MCF 10A (cell line): ENCODE measurements at regions not wholly inside any gene's neighbourhood (a gene's known extent, or its start where the extent isn't known, plus 50 kb on each side); places are given as distances from the start of the nearest gene placed in this dataset.
A peak's percentile ranks its signal among the peaks of the same experiment; 100 is the strongest.

ENCODE experiments used
- BruUV-seq: library from RNA; stranded (reverse); fragments of 400-500 nt; replicated peaks from 2 replicates; lab custom pipeline; 2021; lab: Mats Ljungman, UMichigan
- CTCF ChIA-PET: fragments of 300-600 bp; sonication (Branson Sonifier 250); formaldehyde crosslinking; extraction: SDS; loops from one replicate; lab custom pipeline; 2021; ENCODE audit warnings: antibody characterized with exemption, inconsistent platforms; lab: Yijun Ruan, JAX
- POLR2A ChIA-PET: fragments of 300-600, 350-650 bp; sonication (Branson Sonifier 250); formaldehyde crosslinking; extraction: SDS; loops from one replicate; lab custom pipeline; 2020; ENCODE audit warnings: antibody characterized with exemption, inconsistent platforms; lab: Yijun Ruan, JAX
- DNase-seq: peaks from one replicate; pipeline ENCODE4 v3.0.0-alpha.2; 2018; ENCODE audit not compliant: unreplicated experiment
- H3K27ac Mint-ChIP-seq: one replicate; pipeline ENCODE4 v1.8.0; 2022; ENCODE audit warnings: mild to moderate bottlenecking, low read depth, mixed read lengths; ENCODE audit not compliant: unreplicated experiment
- H3K27me3 Mint-ChIP-seq: one replicate; pipeline ENCODE4 v1.8.0; 2022; ENCODE audit warnings: mixed read lengths; ENCODE audit not compliant: insufficient read depth, unreplicated experiment
- H3K36me3 Mint-ChIP-seq: one replicate; pipeline ENCODE4 v1.8.0; 2022; ENCODE audit warnings: mild to moderate bottlenecking, moderate library complexity, mixed read lengths; ENCODE audit not compliant: insufficient read depth, unreplicated experiment
- H3K4me1 Mint-ChIP-seq: one replicate; pipeline ENCODE4 v1.8.0; 2022; ENCODE audit warnings: mixed read lengths; ENCODE audit not compliant: insufficient read depth, unreplicated experiment
- H3K4me3 Mint-ChIP-seq: one replicate; pipeline ENCODE4 v1.8.0; 2022; ENCODE audit warnings: mild to moderate bottlenecking, moderate library complexity, mixed read lengths; ENCODE audit not compliant: unreplicated experiment
- H3K9me3 Mint-ChIP-seq: one replicate; pipeline ENCODE4 v1.8.0; 2022; ENCODE audit warnings: mixed read lengths; ENCODE audit not compliant: unreplicated experiment
- CTCF ChIP-seq: fragments of 200-600 bp; IDR thresholded peaks from one replicate; pipeline ENCODE4 v1.8.0; 2022; ENCODE audit warnings: antibody characterized with exemption, mild to moderate bottlenecking; ENCODE audit not compliant: unreplicated experiment
- intact Hi-C: fragments of 100-400 bp; cut with micrococcal nuclease; formaldehyde crosslinking; loops from 2 replicates; pipeline ENCODE4 v1.14.1; 2022

GRCh38 chr1:82121421-82121820 is 320.7 kb downstream of the ADGRL2 start:
- Mint-ChIP-seq H3K27me3 (no peaks in the 10 kb centered on the region), H3K36me3 (no peaks in the 10 kb centered on the region), H3K9me3 (no peaks in the 10 kb centered on the region), H3K27ac (no peak overlapping the region), H3K4me1 (no peaks in the 10 kb centered on the region), H3K4me3 (no peak overlapping the region)
- no TSS peak for BruUV-seq
- POLR2A ChIA-PET, result no interaction called here
- no peak for TF ChIP-seq CTCF
- CTCF ChIA-PET, result no interaction called here
- intact Hi-C loops, result no loop called here
- no peak for DNase-seq

GRCh38 chr1:82116105-82116504 is 315.4 kb downstream of the ADGRL2 start:
- Mint-ChIP-seq H3K4me3 (no peak overlapping the region), H3K9me3 (no peaks in the 10 kb centered on the region), H3K4me1 (no peaks in the 10 kb centered on the region), H3K27ac (no peak overlapping the region), H3K36me3 (no peaks in the 10 kb centered on the region), H3K27me3 (no peaks in the 10 kb centered on the region)
- BruUV-seq, result no TSS peak
- no peak for TF ChIP-seq CTCF
- ChIA-PET POLR2A (no interaction called here), CTCF (interaction anchor here (0.6 to 0.7 kb wide), 2 partner anchors 168 to 1343 kb away, joined by 3 to 6 read pairs; no protein-coding TSS in a partner anchor)
- DNase-seq, result no peak
- intact Hi-C loops, result no loop called here

GRCh38 chr1:82114887-82115286 is 314.2 kb downstream of the ADGRL2 start:
- DNase-seq, result no peak
- BruUV-seq, result no TSS peak
- Mint-ChIP-seq H3K4me3 (no peak overlapping the region), H3K4me1 (no peaks in the 10 kb centered on the region), H3K36me3 (no peaks in the 10 kb centered on the region), H3K9me3 (no peaks in the 10 kb centered on the region), H3K27me3 (no peaks in the 10 kb centered on the region), H3K27ac (no peak overlapping the region)
- no peak for TF ChIP-seq CTCF
- ChIA-PET POLR2A (no interaction called here), CTCF (no interaction called here)
- intact Hi-C loops, result no loop called here

GRCh38 chr1:82110366-82111254 is 309.9 kb downstream of the ADGRL2 start:
- POLR2A ChIA-PET, result interaction anchor here (0.7 kb wide), 2 partner anchors 23 to 1491 kb away, joined by 3 read pairs; no protein-coding TSS in a partner anchor
- no peak overlapping the region for H3K27ac Mint-ChIP-seq
- CTCF ChIA-PET, result no interaction called here
- no peaks in the 10 kb centered on the region for H3K9me3 Mint-ChIP-seq
- intact Hi-C loops, result no loop called here
- peak; percentile 48 for DNase-seq
- no TSS peak for BruUV-seq
- no peaks in the 10 kb centered on the region for H3K27me3 Mint-ChIP-seq
- TF ChIP-seq CTCF, result no peak
- no peaks in the 10 kb centered on the region for H3K36me3 Mint-ChIP-seq
- H3K4me1 Mint-ChIP-seq, result peaks cover 5% of the 10 kb centered on the region
- no peak overlapping the region for H3K4me3 Mint-ChIP-seq
